DND-41 (cell line): ENCODE measurements at regions not wholly inside any gene's neighbourhood (a gene's known extent, or its start where the extent isn't known, plus 50 kb on each side); places are given as distances from the start of the nearest gene placed in this dataset.

Experiments
- ATAC-seq: fragments of 200-7000 bp; cut with Tn5 transposase; 3 replicates; pipeline ENCODE4 v1.9.1; 2021; ENCODE audit warnings: low read depth; ENCODE audit not compliant: insufficient read depth
- DNase-seq: peaks from one replicate; pipeline ENCODE4 v3.0.0-alpha.2; 2020
- H2AFZ ChIP-seq: 2 replicates; pipeline ENCODE4 v1.6.0; 2012; ENCODE audit warnings: low read depth, low read length
- H3K27ac ChIP-seq: 2 replicates; pipeline ENCODE4 v1.5.1; 2012; ENCODE audit warnings: low read length, inconsistent platforms
- H3K27me3 ChIP-seq: fragments of 200-600 bp; sonication (generic); 2 replicates; pipeline ENCODE4 v1.6.0; 2012; ENCODE audit warnings: low read length, mild to moderate bottlenecking, inconsistent platforms; ENCODE audit not compliant: insufficient read depth, poor library complexity
- H3K36me3 ChIP-seq: 2 replicates; pipeline ENCODE4 v1.5.1; 2012; ENCODE audit warnings: low read length, inconsistent platforms; ENCODE audit not compliant: insufficient read depth
- H3K4me1 ChIP-seq: 2 replicates; pipeline ENCODE4 v1.5.1; 2012; ENCODE audit warnings: mild to moderate bottlenecking, low read length; ENCODE audit not compliant: insufficient read depth
- H3K4me2 ChIP-seq: 2 replicates; pipeline ENCODE4 v1.6.0; 2012; ENCODE audit warnings: mild to moderate bottlenecking, moderate library complexity, low read length, inconsistent platforms; ENCODE audit not compliant: insufficient read depth
- H3K4me3 ChIP-seq, 2 experiments: fragments of 200-600 bp in 1 of 2; shearing (Covaris generic) in 1 of 2; 2 replicates each; pipeline ENCODE4 v1.5.1; 2012 to 2016; ENCODE audit warnings: inconsistent platforms in 2 of 2, low read length in 2 of 2, mild to moderate bottlenecking in 2 of 2, low read depth in 1 of 2, moderate library complexity in 1 of 2
- H3K79me2 ChIP-seq: 2 replicates; pipeline ENCODE4 v1.6.0; 2012; ENCODE audit warnings: low read length, inconsistent platforms; ENCODE audit not compliant: insufficient read depth
- H3K9ac ChIP-seq: 2 replicates; pipeline ENCODE4 v1.6.0; 2012; ENCODE audit warnings: low read depth, mild to moderate bottlenecking, inconsistent platforms, low read length, moderate library complexity
- H3K9me3 ChIP-seq: 2 replicates; pipeline ENCODE4 v1.5.1; 2012; ENCODE audit warnings: low read length, moderate library complexity, mild to moderate bottlenecking, inconsistent platforms; ENCODE audit not compliant: insufficient read depth, severe bottlenecking
- H4K20me1 ChIP-seq: 2 replicates; pipeline ENCODE4 v1.6.0; 2012; ENCODE audit warnings: low read length; ENCODE audit not compliant: insufficient read depth
- CTCF ChIP-seq: IDR thresholded peaks from 2 replicates; pipeline ENCODE4 v1.5.1; 2012; ENCODE audit warnings: borderline replicate concordance, low read length, moderate library complexity, mild to moderate bottlenecking; ENCODE audit not compliant: poor library complexity, severe bottlenecking; ENCODE audit errors: extremely low read depth
- EZH2 ChIP-seq: IDR thresholded peaks from 3 replicates; pipeline ENCODE4 v1.6.1; 2012; ENCODE audit warnings: borderline replicate concordance, low read depth, mild to moderate bottlenecking, moderate library complexity, low read length, inconsistent platforms; ENCODE audit not compliant: severe bottlenecking

GRCh38 chr6:15036690-15037245 lies 209.1 kb upstream of the JARID2 start:
- H3K4me2 ChIP-seq, result no peak overlapping the region
- no peaks in the 10 kb centered on the region for H4K20me1 ChIP-seq
- no peak for ATAC-seq
- H3K4me1 ChIP-seq, result no peaks in the 10 kb centered on the region
- no peak overlapping the region for H3K27ac ChIP-seq
- no peaks in the 10 kb centered on the region for H3K79me2 ChIP-seq
- H3K4me3 ChIP-seq, result no peak overlapping the region
- H3K9ac ChIP-seq, result no peak overlapping the region
- no peak for TF ChIP-seq CTCF
- TF ChIP-seq EZH2, result no peak
- DNase-seq, result peak; percentile 9
- no peaks in the 10 kb centered on the region for H3K36me3 ChIP-seq
- H3K27me3 ChIP-seq, result no peaks in the 10 kb centered on the region
- no peak overlapping the region for H2AFZ ChIP-seq
- H3K9me3 ChIP-seq, result no peaks in the 10 kb centered on the region

- no peak overlapping the region for H3K4me2 ChIP-seq
- no peaks in the 10 kb centered on the region for H3K79me2 ChIP-seq
- no peak for DNase-seq
- H2AFZ ChIP-seq, result no peak overlapping the region
- no peak overlapping the region for H3K27ac ChIP-seq
- no peaks in the 10 kb centered on the region for H3K4me1 ChIP-seq
- no peak for TF ChIP-seq CTCF
- no peak for TF ChIP-seq EZH2
- H3K36me3 ChIP-seq, result no peaks in the 10 kb centered on the region
- no peak overlapping the region for H3K9ac ChIP-seq
- no peaks in the 10 kb centered on the region for H3K27me3 ChIP-seq
- no peaks in the 10 kb centered on the region for H4K20me1 ChIP-seq
- H3K4me3 ChIP-seq, result no peak overlapping the region
- no peaks in the 10 kb centered on the region for H3K9me3 ChIP-seq
- no peak for ATAC-seq
Observed at GRCh38 chr6:15037253-15037652, 208.6 kb upstream of the JARID2 start.

- ATAC-seq, result no peak
- Histone ChIP-seq H3K4me3 (no peak overlapping the region), H4K20me1 (no peaks in the 10 kb centered on the region), H3K79me2 (no peaks in the 10 kb centered on the region), H3K27me3 (no peaks in the 10 kb centered on the region), H3K36me3 (no peaks in the 10 kb centered on the region), H3K4me2 (no peak overlapping the region), H2AFZ (no peak overlapping the region), H3K9ac (no peak overlapping the region), H3K27ac (no peak overlapping the region), H3K9me3 (no peaks in the 10 kb centered on the region), H3K4me1 (no peaks in the 10 kb centered on the region)
- TF ChIP-seq CTCF (no peak), EZH2 (no peak)
- no peak for DNase-seq
Observed at GRCh38 chr6:15038013-15038791, 207.7 kb upstream of the JARID2 start.
